NCI-H1105 (cell line): ENCODE measurements at regions not wholly inside any gene's neighbourhood (a gene's known extent, or its start where the extent isn't known, plus 50 kb on each side); places are given as distances from the start of the nearest gene placed in this dataset.

Experiments
- DNase-seq: peaks from one replicate; lab custom pipeline; 2025; lab: John Stamatoyannopoulos, UW

GRCh38 chr7:97623333-97623732 is 108.6 kb upstream of the TAC1 start:
- DNase-seq, result no peak

GRCh38 chr7:97630116-97630515 is 101.8 kb upstream of the TAC1 start:
- DNase-seq, result no peak

- no peak for DNase-seq
These were observed 96.3 kb upstream of the TAC1 start for GRCh38 chr7:97635622-97636021.

DNA sequence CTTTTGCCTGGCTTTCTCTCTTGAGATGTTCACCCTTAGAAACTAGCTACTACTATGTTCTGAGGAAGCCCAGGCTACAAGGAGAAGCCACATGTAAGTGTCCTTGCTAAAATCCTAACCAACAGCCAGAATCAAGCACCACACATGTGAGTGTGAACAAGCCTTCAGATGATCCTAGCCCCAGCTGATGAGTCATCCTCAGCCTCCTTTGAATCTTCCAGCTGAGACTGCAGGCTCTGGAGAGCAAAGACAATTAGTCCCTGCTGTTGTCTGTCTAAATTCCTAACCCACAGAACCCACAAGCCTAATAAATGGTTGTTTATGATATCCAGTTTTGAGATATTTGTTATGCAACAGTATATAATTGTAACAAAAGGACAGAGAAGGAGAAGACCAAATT is 92.8 kb upstream of the TAC1 start:
- no peak for DNase-seq

DNA sequence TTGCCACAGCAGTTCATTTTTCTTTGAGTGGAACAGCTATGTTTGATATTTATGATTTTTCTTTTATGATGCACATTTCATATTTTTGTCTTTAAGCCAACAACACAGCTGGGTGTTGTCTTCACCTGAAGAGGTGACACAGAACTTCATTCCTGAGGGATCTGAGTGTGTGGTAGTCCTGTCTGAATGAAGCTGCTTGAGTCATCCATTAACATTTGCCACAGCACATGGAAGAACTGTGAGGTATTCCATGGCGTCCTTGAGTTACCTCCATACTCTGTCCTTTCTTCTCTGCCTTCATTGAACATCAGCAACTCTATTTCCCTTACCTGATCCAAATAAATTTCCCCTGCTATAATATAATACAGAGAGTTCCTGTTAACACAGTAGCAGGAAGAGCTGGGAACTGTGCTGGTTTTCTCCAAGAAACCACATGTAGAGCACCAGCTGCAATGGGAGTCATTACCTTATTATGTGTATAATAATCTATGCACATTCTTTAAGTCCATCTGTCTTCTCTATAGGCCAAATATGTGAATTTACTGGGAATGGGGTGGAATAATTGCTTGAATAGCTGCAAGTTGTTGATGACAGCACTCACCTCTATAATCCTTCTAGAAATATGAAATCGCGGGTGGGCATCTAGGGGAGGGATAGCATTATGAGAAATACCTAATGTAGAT is 72.4 kb upstream of the TAC1 start:
- no peak for DNase-seq

GRCh38 chr7:97667359-97667758 is 64.5 kb upstream of the TAC1 start:
- DNase-seq, result no peak

DNA sequence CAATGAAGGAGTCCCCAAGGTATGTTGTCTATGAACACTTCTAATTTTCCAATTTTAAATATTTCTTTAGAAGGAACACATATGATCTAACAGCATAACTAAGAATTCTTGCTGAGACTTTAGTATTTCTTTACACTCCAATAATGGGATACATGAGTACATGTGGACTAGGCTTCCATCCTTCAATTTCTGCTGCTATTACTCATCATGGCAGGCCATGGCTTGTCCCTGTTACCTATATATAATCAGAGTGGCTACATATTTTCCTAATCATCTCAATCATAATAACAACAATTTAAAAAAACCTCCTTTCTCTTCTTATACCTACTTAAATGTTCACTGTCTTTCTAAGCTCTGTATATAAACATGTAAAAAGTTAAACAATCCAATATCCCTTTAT is 60.3 kb upstream of the TAC1 start:
- DNase-seq, result no peak

- DNase-seq, result no peak
These were observed 51.3 kb upstream of the TAC1 start for GRCh38 chr7:97680622-97681021.
